Left ventricle myocardium inferior (tissue), 1 donor: ENCODE measurements at regions not wholly inside any gene's neighbourhood (a gene's known extent, or its start where the extent isn't known, plus 50 kb on each side); places are given as distances from the start of the nearest gene placed in this dataset.
"Not testable (repeated sequence)": the region's sequence is repeated elsewhere in the genome, so short reads cannot be mapped to it uniquely, and the experiment has no call there.

Experiments
- DNase-seq: peaks from one replicate; pipeline ENCODE4 v3.0.0-alpha.2; 2020
- H3K27ac ChIP-seq: fragments of 200-600 bp; replicated peaks from 2 replicates; pipeline ENCODE4 v1.8.0; 2021
- H3K27me3 ChIP-seq: fragments of 200-600 bp; 2 replicates; pipeline ENCODE4 v1.8.0; 2021; ENCODE audit warnings: low read depth
- H3K36me3 ChIP-seq: fragments of 200-600 bp; 2 replicates; pipeline ENCODE4 v1.8.0; 2021
- H3K4me1 ChIP-seq: fragments of 200-600 bp; 2 replicates; pipeline ENCODE4 v1.8.0; 2021
- H3K4me3 ChIP-seq: fragments of 200-600 bp; 2 replicates; pipeline ENCODE4 v1.8.0; 2021; ENCODE audit warnings: mild to moderate bottlenecking, moderate library complexity
- H3K9me3 ChIP-seq: fragments of 200-600 bp; replicated peaks from 2 replicates; pipeline ENCODE4 v1.8.0; 2021
- CTCF ChIP-seq: fragments of 200-600 bp; IDR thresholded peaks from 2 replicates; pipeline ENCODE4 v1.8.0; 2021; ENCODE audit warnings: antibody characterized with exemption, mild to moderate bottlenecking, borderline replicate concordance
- intact Hi-C: fragments of 100-400 bp; cut with micrococcal nuclease; formaldehyde crosslinking; loops from one replicate; pipeline ENCODE4 v1.11.0; 2022
- donor health status: DM: no; HTN: yes; CAD: no; lungs with severe emphysema.

GRCh38 chr5:142522983-142523382 is 162.9 kb downstream of the FGF1 start:
- Histone ChIP-seq H3K4me3 (no peak overlapping the region), H3K4me1 (peaks cover 8% of the 10 kb centered on the region), H3K27ac (no peak overlapping the region), H3K9me3 (no peaks in the 10 kb centered on the region), H3K36me3 (no peaks in the 10 kb centered on the region), H3K27me3 (no peaks in the 10 kb centered on the region)
- TF ChIP-seq CTCF, result no peak
- intact Hi-C loops, result no loop called here
- DNase-seq, result no peak

GRCh38 chr5:142521706-142522105 is 164.2 kb downstream of the FGF1 start:
- intact Hi-C loops, result no loop called here
- Histone ChIP-seq H3K9me3 (peaks cover 8% of the 10 kb centered on the region), H3K4me1 (no peaks in the 10 kb centered on the region), H3K36me3 (no peaks in the 10 kb centered on the region), H3K4me3 (no peak overlapping the region), H3K27ac (no peak overlapping the region), H3K27me3 (no peaks in the 10 kb centered on the region)
- no peak for TF ChIP-seq CTCF
- DNase-seq, result no peak

- TF ChIP-seq CTCF, result no peak
- H3K4me3 ChIP-seq, result no peak overlapping the region
- intact Hi-C loops, result no loop called here
- H3K9me3 ChIP-seq, result peaks cover 16% of the 10 kb centered on the region
- H3K36me3 ChIP-seq, result no peaks in the 10 kb centered on the region
- no peak overlapping the region for H3K27ac ChIP-seq
- DNase-seq, result no peak
- no peaks in the 10 kb centered on the region for H3K27me3 ChIP-seq
- H3K4me1 ChIP-seq, result no peaks in the 10 kb centered on the region
These were observed 165.0 kb downstream of the FGF1 start for GRCh38 chr5:142520885-142521284.

GRCh38 chr5:142519913-142520312 is 166.0 kb downstream of the FGF1 start:
- intact Hi-C loops, DNase-seq, H3K4me1 ChIP-seq, H3K36me3 ChIP-seq, H3K27me3 ChIP-seq, H3K27ac ChIP-seq, H3K4me3 ChIP-seq: not testable (repeated sequence)
- peaks cover 17% of the 10 kb centered on the region for H3K9me3 ChIP-seq

- Histone ChIP-seq H3K4me1 (peaks cover 16% of the 10 kb centered on the region), H3K36me3 (no peaks in the 10 kb centered on the region), H3K27me3 (no peaks in the 10 kb centered on the region), H3K4me3 (no peak overlapping the region), H3K27ac (no peak overlapping the region), H3K9me3 (peaks cover 17% of the 10 kb centered on the region)
- no peak for TF ChIP-seq CTCF
- intact Hi-C loops, result no loop called here
- no peak for DNase-seq
These were observed 168.1 kb downstream of the FGF1 start for GRCh38 chr5:142517840-142518239.

GRCh38 chr5:142516732-142517131 is 169.2 kb downstream of the FGF1 start:
- intact Hi-C loops, result no loop called here
- no peaks in the 10 kb centered on the region for H3K27me3 ChIP-seq
- no peak for DNase-seq

More at GRCh38 chr5:142516732-142517131, 169.2 kb downstream of the FGF1 start:
- Histone ChIP-seq H3K4me3 (no peak overlapping the region), H3K9me3 (peaks cover 17% of the 10 kb centered on the region), H3K36me3 (no peaks in the 10 kb centered on the region), H3K27ac (no peak overlapping the region), H3K4me1 (peaks cover 24% of the 10 kb centered on the region)
- TF ChIP-seq CTCF, result no peak
